GM20000 (cell line): ENCODE measurements at regions not wholly inside any gene's neighbourhood (a gene's known extent, or its start where the extent isn't known, plus 50 kb on each side); places are given as distances from the start of the nearest gene placed in this dataset.

Experiments used
- DNase-seq: peaks from one replicate; pipeline ENCODE4 v3.0.0; 2012; ENCODE audit warnings: low spot score
- CTCF ChIP-seq: IDR thresholded peaks from 2 replicates; pipeline ENCODE4 v1.5.1; 2012; ENCODE audit warnings: mild to moderate bottlenecking, control low read depth; ENCODE audit errors: extremely low read depth, missing control alignments

- no peak for DNase-seq
- TF ChIP-seq CTCF: no peak
Measured at GRCh38 chr1:87887100-87887499, 558.4 kb downstream of the LMO4 start.

GRCh38 chr1:87888446-87888845 is 559.8 kb downstream of the LMO4 start:
- no peak for DNase-seq
- TF ChIP-seq CTCF: no peak

GRCh38 chr1:87894062-87894461 is 565.4 kb downstream of the LMO4 start:
- no peak for DNase-seq
- TF ChIP-seq CTCF: no peak

- DNase-seq: no peak
- no peak for TF ChIP-seq CTCF
Measured at GRCh38 chr1:87897481-87897880, 568.8 kb downstream of the LMO4 start.

- no peak for DNase-seq
- no peak for TF ChIP-seq CTCF
Measured at GRCh38 chr1:87898431-87898830, 569.8 kb downstream of the LMO4 start.

- TF ChIP-seq CTCF: no peak
- no peak for DNase-seq
Measured at GRCh38 chr1:87899017-87899416, 570.3 kb downstream of the LMO4 start.

- no peak for DNase-seq
Measured at GRCh38 chr1:87899746-87900145, 571.1 kb downstream of the LMO4 start.

More at GRCh38 chr1:87899746-87900145, 571.1 kb downstream of the LMO4 start:
- no peak for TF ChIP-seq CTCF
